D721Med (cell line): ENCODE measurements at regions not wholly inside any gene's neighbourhood (a gene's known extent, or its start where the extent isn't known, plus 50 kb on each side); places are given as distances from the start of the nearest gene placed in this dataset.

ENCODE experiments used
- DNase-seq: peaks from one replicate; pipeline ENCODE4 v3.0.0; 2011; ENCODE audit warnings: low spot score; ENCODE audit not compliant: insufficient read length
- FAIRE-seq: peaks from 2 replicates; lab custom pipeline; 2011; peaks lifted over from hg19 to GRCh38; lab: Jason Lieb, UNC
- TF ChIP-seq, protein P1 (sequence below): IDR thresholded peaks from 2 replicates; pipeline ENCODE4 v1.5.1; 2012; ENCODE audit warnings: mild to moderate bottlenecking, control low read depth; ENCODE audit not compliant: insufficient read depth; ENCODE audit errors: missing control alignments

DNA sequence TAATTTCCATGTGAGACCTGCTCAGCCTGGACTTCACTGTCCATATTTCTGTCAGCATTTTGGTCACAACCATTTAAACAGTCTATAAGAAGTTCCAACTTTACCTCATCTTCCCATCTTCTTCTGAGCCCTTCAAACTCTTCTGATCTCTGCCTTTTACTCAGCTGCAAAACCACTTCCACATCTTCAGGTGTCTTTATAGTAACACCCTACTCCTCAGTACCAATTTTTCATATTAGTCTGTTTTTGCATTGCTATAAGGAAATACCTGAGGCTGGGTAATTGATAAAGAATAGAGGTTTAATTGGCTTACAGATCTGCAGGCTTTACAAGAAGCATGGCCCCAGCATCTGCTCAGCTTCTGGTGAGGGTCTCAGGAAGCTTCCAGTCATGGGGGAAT lies 1648.9 kb upstream of the SLC10A2 start:
- TF ChIP-seq, protein P1, sequence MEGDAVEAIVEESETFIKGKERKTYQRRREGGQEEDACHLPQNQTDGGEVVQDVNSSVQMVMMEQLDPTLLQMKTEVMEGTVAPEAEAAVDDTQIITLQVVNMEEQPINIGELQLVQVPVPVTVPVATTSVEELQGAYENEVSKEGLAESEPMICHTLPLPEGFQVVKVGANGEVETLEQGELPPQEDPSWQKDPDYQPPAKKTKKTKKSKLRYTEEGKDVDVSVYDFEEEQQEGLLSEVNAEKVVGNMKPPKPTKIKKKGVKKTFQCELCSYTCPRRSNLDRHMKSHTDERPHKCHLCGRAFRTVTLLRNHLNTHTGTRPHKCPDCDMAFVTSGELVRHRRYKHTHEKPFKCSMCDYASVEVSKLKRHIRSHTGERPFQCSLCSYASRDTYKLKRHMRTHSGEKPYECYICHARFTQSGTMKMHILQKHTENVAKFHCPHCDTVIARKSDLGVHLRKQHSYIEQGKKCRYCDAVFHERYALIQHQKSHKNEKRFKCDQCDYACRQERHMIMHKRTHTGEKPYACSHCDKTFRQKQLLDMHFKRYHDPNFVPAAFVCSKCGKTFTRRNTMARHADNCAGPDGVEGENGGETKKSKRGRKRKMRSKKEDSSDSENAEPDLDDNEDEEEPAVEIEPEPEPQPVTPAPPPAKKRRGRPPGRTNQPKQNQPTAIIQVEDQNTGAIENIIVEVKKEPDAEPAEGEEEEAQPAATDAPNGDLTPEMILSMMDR = no peak
- FAIRE-seq = no peak

DNA sequence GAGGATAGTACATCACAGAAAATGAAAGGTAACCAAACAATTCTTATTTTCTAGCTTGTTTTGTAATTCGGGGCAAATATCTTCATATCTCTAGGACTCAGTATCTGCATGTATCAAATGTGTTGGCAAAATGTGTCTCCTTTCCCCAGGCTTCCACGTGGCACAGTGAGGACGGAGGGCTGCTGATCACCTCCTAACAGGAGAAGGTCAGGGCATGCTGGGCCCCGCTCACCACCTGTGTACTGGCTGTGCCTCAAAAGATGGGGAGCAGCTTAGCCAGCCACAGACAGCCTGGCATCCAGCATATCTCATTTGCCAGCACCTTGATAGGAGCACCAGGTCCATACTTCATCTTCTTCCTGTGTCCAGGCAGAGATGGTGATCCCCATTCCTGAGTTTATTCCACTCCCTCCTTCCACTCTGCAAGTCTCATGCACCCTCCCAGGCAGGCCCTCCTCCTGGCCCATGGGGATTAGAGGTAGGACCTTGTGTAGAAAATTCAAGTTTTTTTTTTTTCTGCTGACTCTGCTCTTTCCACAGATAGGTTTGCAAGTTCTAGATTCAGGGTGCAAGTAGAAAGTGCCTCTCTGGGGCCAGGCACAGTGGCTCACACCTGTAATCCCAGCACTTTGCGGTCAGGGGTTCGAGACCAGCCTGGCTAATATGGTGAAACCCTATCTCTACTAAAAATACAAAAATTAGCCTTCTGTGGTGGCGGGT lies 1639.0 kb upstream of the SLC10A2 start:
- FAIRE-seq (no peak), DNase-seq (no peak)
- TF ChIP-seq, protein P1 = no peak

More for the DNA sequence above, 1648.9 kb upstream of the SLC10A2 start:
- no peak for DNase-seq

DNA sequence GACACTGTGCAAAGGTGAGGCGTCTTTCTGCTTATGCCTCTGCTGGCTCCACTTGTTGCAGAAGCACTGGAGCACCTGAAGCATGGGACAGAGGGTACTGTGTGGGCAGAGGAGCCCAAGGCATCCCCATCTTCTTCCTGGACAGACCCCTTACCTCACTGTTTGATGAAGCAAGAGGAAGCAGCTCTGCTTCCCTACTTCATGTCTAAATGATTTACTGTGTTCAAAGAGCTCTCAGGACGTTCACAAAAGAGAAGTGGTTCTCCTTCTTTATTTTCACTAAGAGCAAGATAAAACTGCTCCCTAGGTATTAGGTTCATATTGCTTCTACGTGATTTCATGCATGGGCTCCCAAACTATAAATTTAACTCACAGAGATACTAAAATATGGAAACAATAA lies 1635.4 kb upstream of the SLC10A2 start:
- DNase-seq = no peak
- no peak for FAIRE-seq
- TF ChIP-seq, protein P1 = no peak

DNA sequence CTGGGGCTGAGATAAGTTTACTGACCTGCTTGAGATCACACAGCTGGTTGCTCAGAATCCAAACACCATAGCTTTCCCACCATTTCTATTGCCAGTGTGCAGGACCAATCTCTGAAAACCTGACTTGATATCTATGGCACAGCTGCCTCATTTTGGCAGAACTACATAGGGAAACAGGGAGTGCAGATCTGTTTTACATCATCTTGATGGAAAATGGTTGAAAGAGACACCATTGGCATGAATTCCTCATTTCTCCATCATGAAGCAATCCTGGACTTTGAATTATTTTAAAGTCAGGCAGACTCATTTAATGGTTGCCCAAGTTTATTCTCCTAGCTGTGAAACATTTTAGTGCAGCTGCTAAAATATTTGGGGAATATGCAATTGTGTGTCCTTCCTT lies 1628.2 kb upstream of the SLC10A2 start:
- no peak for FAIRE-seq
- DNase-seq = no peak
- TF ChIP-seq, protein P1 = no peak

DNA sequence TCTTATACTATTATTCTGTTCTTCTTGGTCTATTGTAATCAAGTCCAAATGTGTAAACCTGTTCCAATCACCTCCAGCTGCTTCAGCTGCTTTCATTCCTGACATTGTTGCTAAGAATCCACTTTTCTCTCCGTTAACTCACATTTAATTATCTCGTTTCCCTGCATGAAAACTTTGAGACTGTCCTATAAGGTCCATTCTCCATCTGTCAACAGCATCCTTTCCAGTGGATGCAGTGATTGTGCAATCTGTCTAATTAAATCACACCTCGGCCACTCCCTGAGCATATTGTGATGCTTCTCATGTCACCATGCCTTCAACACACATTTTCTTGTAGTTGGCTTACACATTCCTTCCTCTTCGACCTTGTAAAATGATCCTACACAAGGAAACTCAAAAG lies 1626.9 kb upstream of the SLC10A2 start:
- TF ChIP-seq, protein P1 = no peak
- FAIRE-seq (no peak), DNase-seq (no peak)

DNA sequence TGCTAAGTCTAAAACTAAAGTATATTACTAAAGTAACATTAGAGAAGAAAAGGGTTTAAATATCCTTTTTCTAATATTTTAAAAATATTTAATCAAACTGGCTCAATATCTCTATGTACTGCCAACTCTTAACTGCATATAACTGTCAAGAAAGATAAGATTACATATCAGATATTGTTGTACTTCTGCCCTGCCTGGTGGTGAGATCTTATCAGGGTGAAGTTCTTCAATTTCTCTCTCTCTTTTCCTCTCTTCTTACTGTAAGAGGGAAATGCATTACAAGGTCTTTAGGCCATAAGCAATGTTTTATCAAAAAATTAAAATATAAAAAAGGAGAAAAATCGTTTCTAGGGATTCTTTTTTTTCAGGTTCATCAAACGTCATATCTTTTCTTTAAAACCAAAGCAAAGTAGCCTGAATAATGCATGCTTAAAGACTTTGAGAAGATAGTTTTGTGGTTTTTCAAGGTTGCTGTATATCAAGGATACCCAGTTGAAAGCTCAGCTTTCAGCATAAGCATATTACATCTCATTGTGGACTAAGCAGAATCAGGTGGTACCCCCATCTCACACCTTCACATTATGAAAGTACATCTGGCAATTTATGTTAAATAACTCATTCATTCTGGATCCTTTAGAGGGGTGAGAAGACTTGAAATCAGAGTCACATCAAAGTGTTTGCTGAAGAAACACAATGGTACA lies 1625.7 kb upstream of the SLC10A2 start:
- TF ChIP-seq, protein P1 = no peak
- DNase-seq = no peak
- no peak for FAIRE-seq

DNA sequence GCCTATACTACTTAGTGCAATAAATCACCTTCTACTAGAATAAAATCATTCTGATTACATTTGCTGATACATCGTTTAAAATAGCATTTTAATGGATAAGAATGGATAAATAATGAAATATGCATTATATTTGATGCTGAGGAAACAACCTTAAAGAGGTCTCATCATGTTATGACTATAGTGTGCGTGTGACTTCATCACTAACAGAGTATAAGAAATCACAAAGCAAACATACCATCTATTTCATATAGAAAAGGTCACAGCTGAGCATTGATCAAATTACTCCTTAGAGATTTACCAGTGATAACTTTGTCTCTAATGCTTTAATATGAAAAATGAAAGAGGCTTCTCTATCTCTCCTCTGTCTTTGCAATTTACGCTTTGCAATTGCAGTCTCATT lies 1620.3 kb upstream of the SLC10A2 start:
- DNase-seq (no peak), FAIRE-seq (no peak)
- TF ChIP-seq, protein P1 = no peak
